Suprapubic skin (tissue), 4 donors: ENCODE measurements at regions not wholly inside any gene's neighbourhood (a gene's known extent, or its start where the extent isn't known, plus 50 kb on each side); places are given as distances from the start of the nearest gene placed in this dataset.
"Not testable (repeated sequence)": the region's sequence is repeated elsewhere in the genome, so short reads cannot be mapped to it uniquely, and the experiment has no call there.

Experiments
- DNase-seq, 2 donors: peaks; one replicate each; pipeline ENCODE4 v3.0.0-alpha.2; 2019; ENCODE audit warnings: low spot score in 2 of 2
- H3K27ac ChIP-seq: fragments of 200-600 bp; sonication (generic); one replicate; pipeline ENCODE4 v1.5.1; 2019
- H3K27me3 ChIP-seq: fragments of 200-600 bp; sonication (generic); one replicate; pipeline ENCODE4 v1.5.1; 2019
- H3K36me3 ChIP-seq: fragments of 200-600 bp; sonication (generic); one replicate; pipeline ENCODE4 v1.5.1; 2019
- H3K4me1 ChIP-seq: fragments of 200-600 bp; sonication (generic); one replicate; pipeline ENCODE4 v1.5.1; 2019
- H3K4me3 ChIP-seq: fragments of 200-600 bp; sonication (generic); one replicate; pipeline ENCODE4 v1.5.1; 2019; ENCODE audit warnings: mild to moderate bottlenecking
- H3K9me3 ChIP-seq: fragments of 200-600 bp; sonication (generic); one replicate; pipeline ENCODE4 v1.5.1; 2019
- EP300 ChIP-seq: sonication (generic); formaldehyde crosslinking; IDR thresholded peaks from one replicate; pipeline ENCODE4 v1.6.1; 2017; ENCODE audit warnings: antibody characterized with exemption
- POLR2A ChIP-seq, 2 donors: fragments of 450-650 bp; IDR thresholded peaks; one replicate each; pipeline ENCODE4 v1.6.1; 2017; ENCODE audit warnings: antibody characterized with exemption in 2 of 2, mild to moderate bottlenecking in 2 of 2, moderate library complexity in 2 of 2
- POLR2AphosphoS5 ChIP-seq, 3 donors: sonication (generic); formaldehyde crosslinking; IDR thresholded peaks; one replicate each; pipeline ENCODE4 v1.6.1; 2017; ENCODE audit warnings: antibody characterized with exemption in 3 of 3
- WGBS: methylation state at CpG from one replicate; pipeline ENCODE4 v1.1.5; 2018; 5-methylcytosine and 5-hydroxymethylcytosine counted together
- TF ChIP-seq, protein P1 (sequence below), 2 donors: fragments of 200-600 bp in 1 of 2; fragments of 450-650 bp in 1 of 2; sonication (generic) in 1 of 2; IDR thresholded peaks; one replicate each; pipeline ENCODE4 v1.5.1; 2016 to 2019; ENCODE audit warnings: antibody characterized with exemption in 2 of 2, mild to moderate bottlenecking in 1 of 2, moderate library complexity in 1 of 2

DNA sequence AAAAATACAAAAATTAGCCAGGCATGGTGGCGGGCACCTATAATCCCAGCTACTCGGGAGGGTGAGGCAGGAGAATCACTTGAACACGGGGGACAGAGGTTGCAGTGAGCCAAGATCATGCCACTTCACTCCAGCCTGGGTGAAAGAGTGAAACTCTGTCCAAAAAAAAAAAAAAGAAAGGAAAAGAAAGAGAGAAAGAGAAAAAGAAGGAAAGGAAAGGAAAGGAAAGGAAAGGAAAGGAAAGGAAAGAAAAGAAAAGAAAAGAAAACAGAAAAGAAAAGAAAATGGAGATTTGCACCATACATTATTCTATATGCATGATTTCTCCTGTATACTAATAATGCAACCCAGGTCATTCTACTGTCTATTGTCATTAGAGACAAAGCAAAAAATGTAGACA lies 421.5 kb downstream of the PCDH19 start:
- not testable (repeated sequence) for H3K27ac ChIP-seq, H3K4me3 ChIP-seq, H3K4me1 ChIP-seq, H3K36me3 ChIP-seq, DNase-seq, H3K27me3 ChIP-seq, H3K9me3 ChIP-seq
- 60% methylated on average over 2 of the region's 3 CpGs for WGBS

DNA sequence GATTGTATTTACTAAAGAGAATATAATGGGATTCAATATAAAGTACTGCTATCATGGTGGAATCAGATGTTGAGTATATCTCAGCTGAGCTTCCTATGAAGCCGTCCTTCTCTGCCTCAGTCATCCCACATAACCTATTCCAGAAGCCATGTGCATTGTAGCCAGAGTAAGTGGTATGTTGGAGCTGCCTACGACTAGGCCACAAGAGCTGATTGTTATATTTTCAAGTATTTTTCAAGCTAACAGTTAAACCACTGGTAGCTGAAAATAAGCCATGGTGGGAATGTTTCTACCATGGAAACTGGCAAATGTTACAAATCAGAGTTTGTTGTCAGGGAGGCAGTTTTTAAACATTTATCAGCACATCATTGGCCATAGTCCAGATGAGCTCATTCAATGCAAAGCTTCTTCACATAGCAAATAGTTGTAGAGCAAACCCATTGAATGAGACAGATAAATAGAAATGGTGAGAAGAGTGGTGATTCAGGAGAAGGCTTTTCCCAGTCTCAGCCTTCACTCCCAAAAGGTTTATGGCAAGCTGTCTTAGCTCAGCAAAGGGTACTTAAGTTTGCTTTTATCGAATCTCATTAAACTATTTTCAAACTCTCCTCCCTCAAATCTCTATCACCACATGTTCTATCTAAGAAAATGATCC lies 436.4 kb downstream of the PCDH19 start:
- H3K27ac ChIP-seq: no peak overlapping the region
- no peaks in the 10 kb centered on the region for H3K9me3 ChIP-seq
- TF ChIP-seq POLR2AphosphoS5 (IDR thresholded peaks at IDR 0.05): no peak
- TF ChIP-seq, protein P1, sequence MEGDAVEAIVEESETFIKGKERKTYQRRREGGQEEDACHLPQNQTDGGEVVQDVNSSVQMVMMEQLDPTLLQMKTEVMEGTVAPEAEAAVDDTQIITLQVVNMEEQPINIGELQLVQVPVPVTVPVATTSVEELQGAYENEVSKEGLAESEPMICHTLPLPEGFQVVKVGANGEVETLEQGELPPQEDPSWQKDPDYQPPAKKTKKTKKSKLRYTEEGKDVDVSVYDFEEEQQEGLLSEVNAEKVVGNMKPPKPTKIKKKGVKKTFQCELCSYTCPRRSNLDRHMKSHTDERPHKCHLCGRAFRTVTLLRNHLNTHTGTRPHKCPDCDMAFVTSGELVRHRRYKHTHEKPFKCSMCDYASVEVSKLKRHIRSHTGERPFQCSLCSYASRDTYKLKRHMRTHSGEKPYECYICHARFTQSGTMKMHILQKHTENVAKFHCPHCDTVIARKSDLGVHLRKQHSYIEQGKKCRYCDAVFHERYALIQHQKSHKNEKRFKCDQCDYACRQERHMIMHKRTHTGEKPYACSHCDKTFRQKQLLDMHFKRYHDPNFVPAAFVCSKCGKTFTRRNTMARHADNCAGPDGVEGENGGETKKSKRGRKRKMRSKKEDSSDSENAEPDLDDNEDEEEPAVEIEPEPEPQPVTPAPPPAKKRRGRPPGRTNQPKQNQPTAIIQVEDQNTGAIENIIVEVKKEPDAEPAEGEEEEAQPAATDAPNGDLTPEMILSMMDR (IDR thresholded peaks at IDR 0.05): no peak
- TF ChIP-seq EP300: no peak
- no peak for TF ChIP-seq POLR2A (IDR thresholded peaks at IDR 0.05)
- no peak for DNase-seq
- H3K36me3 ChIP-seq: no peaks in the 10 kb centered on the region
- no peaks in the 10 kb centered on the region for H3K27me3 ChIP-seq
- 80% methylated on average over 3 of the region's 3 CpGs for WGBS
- no peaks in the 10 kb centered on the region for H3K4me1 ChIP-seq
- no peak overlapping the region for H3K4me3 ChIP-seq

- H3K36me3 ChIP-seq: no peaks in the 10 kb centered on the region
- no peak overlapping the region for H3K4me3 ChIP-seq
- TF ChIP-seq EP300 (no peak), POLR2AphosphoS5 (IDR thresholded peaks at IDR 0.05) (no peak), POLR2A (IDR thresholded peaks at IDR 0.05) (no peak)
- TF ChIP-seq, protein P1 (IDR thresholded peaks at IDR 0.05): no peak
- no peaks in the 10 kb centered on the region for H3K4me1 ChIP-seq
- 68% methylated on average over 15 of the region's 15 CpGs for WGBS
- H3K27ac ChIP-seq: no peak overlapping the region
- no peaks in the 10 kb centered on the region for H3K9me3 ChIP-seq
- H3K27me3 ChIP-seq: no peaks in the 10 kb centered on the region
- DNase-seq: peak in 1 of 2 donors; percentile 33
Observed at GRCh38 chrX:99939883-99940232, 470.2 kb downstream of the PCDH19 start.

DNA sequence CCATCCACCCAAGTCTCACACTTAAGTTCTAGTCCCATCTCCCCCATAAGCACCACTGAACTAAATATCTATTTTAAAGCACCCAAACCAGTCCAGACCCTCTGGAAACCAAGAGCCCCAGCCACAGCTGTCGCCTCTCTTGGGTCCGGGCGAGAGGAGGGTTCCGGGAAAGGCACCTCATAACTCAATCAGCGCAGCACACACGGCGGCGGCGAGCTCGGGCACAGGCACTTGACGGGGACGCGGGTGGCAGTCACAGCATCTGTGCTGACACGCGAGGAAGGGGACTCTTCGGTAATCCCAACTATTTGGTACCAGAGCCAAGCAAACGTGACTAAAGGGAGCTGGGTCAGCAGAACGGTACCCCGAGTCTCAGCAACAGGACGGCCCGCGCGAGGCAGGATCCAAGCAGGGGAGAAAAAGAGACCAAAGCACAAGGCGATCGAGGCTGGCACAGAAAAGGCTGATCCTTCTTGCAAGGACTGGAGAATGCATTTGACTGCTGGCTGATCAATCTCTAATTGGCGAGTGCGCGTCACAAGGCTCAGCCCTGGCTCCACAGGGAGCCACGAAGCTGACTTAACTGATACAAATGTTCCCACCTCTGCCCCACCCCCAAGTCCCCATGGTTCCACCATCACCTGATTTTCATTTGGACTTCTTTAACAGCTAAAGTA lies 470.7 kb downstream of the PCDH19 start:
- WGBS: 62% methylated on average over 29 of the region's 29 CpGs

GRCh38 chrX:99938464-99938863 lies 471.6 kb downstream of the PCDH19 start:
- H3K4me3 ChIP-seq: no peak overlapping the region
- H3K36me3 ChIP-seq: no peaks in the 10 kb centered on the region
- H3K4me1 ChIP-seq: no peaks in the 10 kb centered on the region
- no peaks in the 10 kb centered on the region for H3K27me3 ChIP-seq
- no peak for TF ChIP-seq EP300
- TF ChIP-seq POLR2A (IDR thresholded peaks at IDR 0.05): no peak
- TF ChIP-seq POLR2AphosphoS5 (IDR thresholded peaks at IDR 0.05): no peak
- TF ChIP-seq, protein P1 (IDR thresholded peaks at IDR 0.05): no peak
- H3K9me3 ChIP-seq: no peaks in the 10 kb centered on the region
- 87% methylated on average over 10 of the region's 10 CpGs for WGBS
- no peak overlapping the region for H3K27ac ChIP-seq
- DNase-seq: peak in 1 of 2 donors; percentile 41

More for the DNA sequence above, 470.7 kb downstream of the PCDH19 start:
- H3K4me1 ChIP-seq, H3K27me3 ChIP-seq, H3K36me3 ChIP-seq, H3K27ac ChIP-seq, H3K4me3 ChIP-seq, H3K9me3 ChIP-seq: not testable (repeated sequence)
- DNase-seq: peak in 1 of 2 donors; percentile 41

- H3K27me3 ChIP-seq: no peaks in the 10 kb centered on the region
- no peak for DNase-seq
Observed at GRCh38 chrX:99933865-99934264, 476.2 kb downstream of the PCDH19 start.

More at GRCh38 chrX:99933865-99934264, 476.2 kb downstream of the PCDH19 start:
- TF ChIP-seq, protein P1 (IDR thresholded peaks at IDR 0.05): no peak
- TF ChIP-seq POLR2AphosphoS5 (IDR thresholded peaks at IDR 0.05) (no peak), POLR2A (IDR thresholded peaks at IDR 0.05) (no peak), EP300 (no peak)
- Histone ChIP-seq H3K36me3 (no peaks in the 10 kb centered on the region), H3K9me3 (no peaks in the 10 kb centered on the region), H3K4me1 (no peaks in the 10 kb centered on the region), H3K27ac (no peak overlapping the region), H3K4me3 (no peak overlapping the region)
- 51% methylated on average over 1 of the region's 1 CpG for WGBS
